ENCODE measurements at regions not wholly inside any gene's neighbourhood (a gene's known extent, or its start where the extent isn't known, plus 50 kb on each side); places are given as distances from the start of the nearest gene placed in this dataset.

GRCh38 chrX:95367286-95367685 lies 1317.4 kb upstream of the DIAPH2 start:
- no peak overlapping the region for H3K4me3 Mint-ChIP-seq

DNA sequence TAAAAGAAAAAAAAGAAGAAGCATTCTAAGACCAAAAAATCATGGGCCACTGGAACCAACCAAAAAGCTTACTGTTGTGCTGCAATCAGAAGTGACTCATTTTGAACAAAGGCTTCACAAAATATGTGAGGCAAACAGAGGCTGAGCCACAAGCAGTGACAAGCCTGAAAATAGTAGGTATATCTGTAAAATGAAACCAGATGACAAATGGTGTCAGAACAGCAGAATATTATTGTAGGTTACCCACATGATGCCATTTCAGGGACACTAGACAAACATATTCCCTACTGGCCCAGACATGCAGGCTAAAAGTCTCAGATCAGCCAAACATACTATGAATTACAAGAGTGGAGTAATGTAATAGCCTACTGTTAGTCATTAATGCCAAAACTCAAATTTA lies 1301.8 kb upstream of the DIAPH2 start:
- ChIA-PET POLR2A (no interaction called here), CTCF (no interaction called here)
- Mint-ChIP-seq H3K27ac (no peak overlapping the region), H3K4me3 (no peak overlapping the region), H3K36me3 (ENCODE audit: low read depth) (no peaks in the 10 kb centered on the region), H3K27me3 (no peaks in the 10 kb centered on the region), H3K4me1 (ENCODE audit: low read depth) (no peaks in the 10 kb centered on the region), H3K9me3 (no peaks in the 10 kb centered on the region)
- intact Hi-C loops (cut with micrococcal nuclease) = no loop called here
- TF ChIP-seq CTCF (IDR thresholded peaks at IDR 0.05) = no peak
- DNase-seq = no peak
- ATAC-seq = no peak

More at GRCh38 chrX:95367286-95367685, 1317.4 kb upstream of the DIAPH2 start:
- H3K27me3 Mint-ChIP-seq = no peaks in the 10 kb centered on the region
- TF ChIP-seq CTCF (IDR thresholded peaks at IDR 0.05) = no peak
- no peaks in the 10 kb centered on the region for H3K9me3 Mint-ChIP-seq
- no peak overlapping the region for H3K27ac Mint-ChIP-seq
- no peak for ATAC-seq
- CTCF ChIA-PET = no interaction called here
- no peaks in the 10 kb centered on the region for H3K36me3 Mint-ChIP-seq (ENCODE audit: low read depth)
- no peak for DNase-seq
- intact Hi-C loops (cut with micrococcal nuclease) = no loop called here
- no peaks in the 10 kb centered on the region for H3K4me1 Mint-ChIP-seq (ENCODE audit: low read depth)
- POLR2A ChIA-PET = no interaction called here

DNA sequence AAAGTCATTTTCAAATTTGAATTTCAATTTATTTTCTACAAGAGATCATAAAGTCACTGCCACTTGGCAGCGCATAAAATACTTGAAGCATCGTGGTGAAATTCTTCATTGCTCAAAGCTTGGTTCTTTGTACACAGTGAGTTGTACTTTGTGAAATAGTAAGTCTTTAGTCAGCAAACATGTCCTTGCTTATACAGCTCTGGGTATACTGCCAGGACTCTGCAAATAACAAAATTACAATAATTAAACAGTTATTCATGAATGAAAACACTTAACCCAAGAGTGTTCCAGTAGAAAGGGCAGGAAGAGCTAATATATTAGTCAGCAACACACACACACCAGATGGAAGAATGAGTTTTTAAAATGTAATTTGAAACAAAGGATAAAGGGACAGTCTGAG lies 1300.9 kb upstream of the DIAPH2 start:
- ChIA-PET POLR2A (no interaction called here), CTCF (no interaction called here)
- no peaks in the 10 kb centered on the region for H3K27me3 Mint-ChIP-seq
- ATAC-seq (no peak), DNase-seq (no peak)
- TF ChIP-seq CTCF (IDR thresholded peaks at IDR 0.05) = no peak
- no peaks in the 10 kb centered on the region for H3K36me3 Mint-ChIP-seq (ENCODE audit: low read depth)
- intact Hi-C loops (cut with micrococcal nuclease) = no loop called here
- H3K4me3 Mint-ChIP-seq = no peak overlapping the region
- no peaks in the 10 kb centered on the region for H3K9me3 Mint-ChIP-seq
- H3K27ac Mint-ChIP-seq = no peak overlapping the region
- H3K4me1 Mint-ChIP-seq (ENCODE audit: low read depth) = no peaks in the 10 kb centered on the region

- Mint-ChIP-seq H3K27me3 (no peaks in the 10 kb centered on the region), H3K9me3 (peaks cover 2% of the 10 kb centered on the region), H3K36me3 (ENCODE audit: low read depth) (no peaks in the 10 kb centered on the region), H3K4me1 (ENCODE audit: low read depth) (no peaks in the 10 kb centered on the region), H3K27ac (no peak overlapping the region), H3K4me3 (no peak overlapping the region)
- no peak for TF ChIP-seq CTCF (IDR thresholded peaks at IDR 0.05)
- intact Hi-C loops (cut with micrococcal nuclease) = no loop called here
- ChIA-PET CTCF (no interaction called here), POLR2A (no interaction called here)
- no peak for DNase-seq
- ATAC-seq = no peak
Measured at GRCh38 chrX:95427389-95427788, 1257.3 kb upstream of the DIAPH2 start.

- Mint-ChIP-seq H3K36me3 (ENCODE audit: low read depth) (no peaks in the 10 kb centered on the region), H3K27ac (no peak overlapping the region), H3K4me3 (no peak overlapping the region), H3K9me3 (no peaks in the 10 kb centered on the region), H3K4me1 (ENCODE audit: low read depth) (no peaks in the 10 kb centered on the region), H3K27me3 (no peaks in the 10 kb centered on the region)
- no peak for ATAC-seq
- TF ChIP-seq CTCF (IDR thresholded peaks at IDR 0.05) = no peak
- intact Hi-C loops (cut with micrococcal nuclease) = no loop called here
- CTCF ChIA-PET = no interaction called here
- POLR2A ChIA-PET = no interaction called here
- no peak for DNase-seq
Measured at GRCh38 chrX:95435198-95435597, 1249.4 kb upstream of the DIAPH2 start.

All from activated CD8-positive, alpha-beta T cell treated with anti-CD3 and anti-CD28 coated beads for 36 hours (primary cell).